ENCODE measurements at regions not wholly inside any gene's neighbourhood (a gene's known extent, or its start where the extent isn't known, plus 50 kb on each side); places are given as distances from the start of the nearest gene placed in this dataset.

DNA sequence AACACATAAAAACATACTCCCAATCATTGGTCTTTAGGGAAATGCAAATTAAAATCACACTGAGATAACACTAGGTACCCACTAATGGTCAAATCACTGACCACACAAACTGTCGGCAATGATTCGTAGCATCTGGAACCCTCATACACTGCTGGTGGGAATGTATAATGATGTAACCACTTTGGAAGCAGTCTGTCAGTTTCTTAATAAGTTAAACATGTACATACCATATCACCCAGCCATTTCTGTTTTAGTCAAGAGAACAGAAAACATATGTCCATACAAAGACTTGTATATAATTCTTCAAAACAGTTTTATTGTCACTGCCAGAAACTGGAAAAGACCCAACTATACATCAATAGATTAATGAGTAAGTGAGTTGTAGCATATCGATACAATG is 63.3 kb upstream of the LRRC3B start:
- DNase-seq, result no peak

DNA sequence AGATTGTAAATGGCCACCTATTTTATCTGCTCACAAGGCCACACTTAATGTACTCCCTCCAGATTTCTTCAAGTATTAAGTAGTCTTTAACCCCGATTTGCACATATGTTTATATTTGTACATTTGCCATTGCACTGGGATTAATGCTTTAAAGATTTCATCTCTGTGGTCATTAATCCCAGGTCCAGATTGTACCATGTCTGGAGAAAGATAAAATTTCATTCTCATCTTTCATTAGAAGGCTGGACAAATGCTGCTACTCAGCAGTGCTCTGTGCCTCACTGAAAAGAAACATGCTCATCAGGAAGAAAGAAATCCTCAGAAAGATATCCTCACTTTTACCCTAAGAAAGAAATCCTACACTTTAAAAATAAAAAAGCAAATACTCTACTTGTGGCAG is 62.5 kb upstream of the LRRC3B start:
- no peak for DNase-seq

DNA sequence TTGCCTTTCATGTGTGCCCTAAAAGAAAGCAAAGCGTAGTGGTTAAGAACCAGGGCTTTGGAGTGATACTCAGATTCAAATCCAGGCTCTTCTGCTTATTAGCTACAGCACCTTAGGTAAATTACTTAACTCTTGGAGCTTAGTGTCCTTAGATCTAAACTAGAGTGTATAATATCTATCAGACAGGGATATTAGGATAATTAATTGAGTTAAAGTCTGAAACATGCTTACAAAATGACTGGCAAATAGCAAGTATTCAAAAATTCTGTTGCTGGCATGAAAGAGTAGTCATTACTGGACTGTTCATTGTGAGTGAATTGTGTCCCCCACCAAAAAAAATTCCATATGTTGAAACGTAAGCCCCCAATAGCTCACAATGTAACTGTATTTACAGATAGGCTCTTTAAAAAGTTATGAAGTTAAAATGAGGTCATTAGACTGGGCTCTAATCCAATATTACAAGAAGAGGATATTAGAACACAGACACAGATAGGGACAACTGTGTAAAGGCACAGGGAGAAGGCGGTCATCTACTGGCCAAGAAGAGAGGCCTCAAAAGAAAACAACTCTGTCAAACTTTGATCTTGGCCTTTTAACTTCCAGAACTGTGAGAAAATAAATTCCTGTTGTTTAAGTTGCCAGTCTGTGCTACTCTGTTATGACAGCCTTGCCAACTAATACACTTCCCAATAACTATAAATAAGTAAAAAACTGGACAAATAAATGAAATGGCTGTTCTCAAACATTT is 60.4 kb upstream of the LRRC3B start:
- no peak for DNase-seq
